ENCODE measurements at regions not wholly inside any gene's neighbourhood (a gene's known extent, or its start where the extent isn't known, plus 50 kb on each side); places are given as distances from the start of the nearest gene placed in this dataset.

GRCh38 chr11:43067681-43068080, 244.1 kb upstream of the API5 start:
- H3K27ac Mint-ChIP-seq = no peak overlapping the region
- no peaks in the 10 kb centered on the region for H3K36me3 Mint-ChIP-seq
- POLR2A ChIA-PET (ENCODE audit: partially characterized antibody) = no interaction called here
- CTCF ChIA-PET (ENCODE audit: partially characterized antibody) = no interaction called here
- H3K4me1 Mint-ChIP-seq = no peaks in the 10 kb centered on the region
- DNase-seq = no peak
- H3K4me3 ChIP-seq (ENCODE audit: low read length in 2 of 2) = no peak overlapping the region
- no peaks in the 10 kb centered on the region for H3K27me3 Mint-ChIP-seq
- no peaks in the 10 kb centered on the region for H3K36me3 ChIP-seq (ENCODE audit: insufficient read depth, low read length)
- peaks cover 0 to 40% (median 10%) of the 10 kb centered on the region in 8 donors for H3K9me3 Mint-ChIP-seq
- no peaks in the 10 kb centered on the region for H3K4me1 ChIP-seq (ENCODE audit: insufficient read depth, low read length)
- intact Hi-C loops (cut with micrococcal nuclease) = no loop called here
- H3K9me3 ChIP-seq (ENCODE audit: control insufficient read depth in 1 of 2, low read length in 2 of 2) = peaks cover 0 to 3% of the 10 kb centered on the region in 2 donors
- H3K4me3 Mint-ChIP-seq = no peak overlapping the region
- H3K27me3 ChIP-seq (ENCODE audit: insufficient read depth, low read length) = no peaks in the 10 kb centered on the region
- no peak overlapping the region for H3K27ac ChIP-seq (ENCODE audit: low read depth, low read length)

- no peaks in the 10 kb centered on the region for H3K27me3 Mint-ChIP-seq
- no peak overlapping the region for H3K27ac Mint-ChIP-seq
- Histone ChIP-seq H3K9me3 (ENCODE audit: control insufficient read depth in 1 of 2, low read length in 2 of 2) (no peaks in the 10 kb centered on the region), H3K36me3 (ENCODE audit: insufficient read depth, low read length) (no peaks in the 10 kb centered on the region), H3K4me3 (ENCODE audit: low read length in 2 of 2) (no peak overlapping the region), H3K27me3 (ENCODE audit: insufficient read depth, low read length) (no peaks in the 10 kb centered on the region), H3K27ac (ENCODE audit: low read depth, low read length) (no peak overlapping the region), H3K4me1 (ENCODE audit: insufficient read depth, low read length) (no peaks in the 10 kb centered on the region)
- DNase-seq = no peak
- no peaks in the 10 kb centered on the region for H3K36me3 Mint-ChIP-seq
- POLR2A ChIA-PET (ENCODE audit: partially characterized antibody) = no interaction called here
- no peak overlapping the region for H3K4me3 Mint-ChIP-seq
- CTCF ChIA-PET (ENCODE audit: partially characterized antibody) = no interaction called here
- intact Hi-C loops (cut with micrococcal nuclease) = no loop called here
- H3K9me3 Mint-ChIP-seq = peaks cover 0 to 46% (median 7%) of the 10 kb centered on the region in 8 donors
- no peaks in the 10 kb centered on the region for H3K4me1 Mint-ChIP-seq
Measured at GRCh38 chr11:43071338-43071737, 240.5 kb upstream of the API5 start.

- no peaks in the 10 kb centered on the region for H3K36me3 Mint-ChIP-seq
- CTCF ChIA-PET (ENCODE audit: partially characterized antibody) = no interaction called here
- intact Hi-C loops (cut with micrococcal nuclease) = no loop called here
Measured at GRCh38 chr11:43072096-43072495, 239.7 kb upstream of the API5 start.

GRCh38 chr11:43072911-43073310, 238.9 kb upstream of the API5 start:
- Histone ChIP-seq H3K4me3 (ENCODE audit: low read length in 2 of 2) (no peak overlapping the region), H3K9me3 (ENCODE audit: control insufficient read depth in 1 of 2, low read length in 2 of 2) (no peaks in the 10 kb centered on the region), H3K4me1 (ENCODE audit: insufficient read depth, low read length) (no peaks in the 10 kb centered on the region), H3K36me3 (ENCODE audit: insufficient read depth, low read length) (no peaks in the 10 kb centered on the region), H3K27ac (ENCODE audit: low read depth, low read length) (no peak overlapping the region), H3K27me3 (ENCODE audit: insufficient read depth, low read length) (no peaks in the 10 kb centered on the region)
- ChIA-PET POLR2A (ENCODE audit: partially characterized antibody) (no interaction called here), CTCF (ENCODE audit: partially characterized antibody) (no interaction called here)
- Mint-ChIP-seq H3K36me3 (no peaks in the 10 kb centered on the region), H3K27ac (no peak overlapping the region), H3K4me1 (no peaks in the 10 kb centered on the region), H3K9me3 (peaks cover 0 to 40% (median 5%) of the 10 kb centered on the region in 8 donors), H3K4me3 (no peak overlapping the region), H3K27me3 (no peaks in the 10 kb centered on the region)
- DNase-seq = no peak
- intact Hi-C loops (cut with micrococcal nuclease) = no loop called here

More at GRCh38 chr11:43072096-43072495, 239.7 kb upstream of the API5 start:
- Mint-ChIP-seq H3K4me3 (no peak overlapping the region), H3K27me3 (no peaks in the 10 kb centered on the region), H3K27ac (no peak overlapping the region), H3K4me1 (no peaks in the 10 kb centered on the region), H3K9me3 (peaks cover 0 to 46% (median 7%) of the 10 kb centered on the region in 8 donors)
- POLR2A ChIA-PET (ENCODE audit: partially characterized antibody) = no interaction called here
- no peak for DNase-seq
- no peak overlapping the region for H3K4me3 ChIP-seq (ENCODE audit: low read length in 2 of 2)
- H3K9me3 ChIP-seq (ENCODE audit: control insufficient read depth in 1 of 2, low read length in 2 of 2) = no peaks in the 10 kb centered on the region
- no peaks in the 10 kb centered on the region for H3K36me3 ChIP-seq (ENCODE audit: insufficient read depth, low read length)
- no peaks in the 10 kb centered on the region for H3K27me3 ChIP-seq (ENCODE audit: insufficient read depth, low read length)
- no peaks in the 10 kb centered on the region for H3K4me1 ChIP-seq (ENCODE audit: insufficient read depth, low read length)
- no peak overlapping the region for H3K27ac ChIP-seq (ENCODE audit: low read depth, low read length)

GRCh38 chr11:43074810-43075209, 237.0 kb upstream of the API5 start:
- no peaks in the 10 kb centered on the region for H3K4me1 Mint-ChIP-seq
- ChIA-PET CTCF (ENCODE audit: partially characterized antibody) (no interaction called here), POLR2A (ENCODE audit: partially characterized antibody) (interaction anchor here (0.8 kb wide), 1 partner anchor 1258 kb away, joined by 3 read pairs; no protein-coding TSS in a partner anchor)
- no peaks in the 10 kb centered on the region for H3K27me3 Mint-ChIP-seq
- H3K36me3 Mint-ChIP-seq = no peaks in the 10 kb centered on the region
- Histone ChIP-seq H3K4me1 (ENCODE audit: insufficient read depth, low read length) (no peaks in the 10 kb centered on the region), H3K9me3 (ENCODE audit: control insufficient read depth in 1 of 2, low read length in 2 of 2) (no peaks in the 10 kb centered on the region), H3K4me3 (ENCODE audit: low read length in 2 of 2) (no peak overlapping the region), H3K27me3 (ENCODE audit: insufficient read depth, low read length) (no peaks in the 10 kb centered on the region), H3K36me3 (ENCODE audit: insufficient read depth, low read length) (no peaks in the 10 kb centered on the region), H3K27ac (ENCODE audit: low read depth, low read length) (no peak overlapping the region)
- peaks cover 0 to 35% (median 5%) of the 10 kb centered on the region in 8 donors for H3K9me3 Mint-ChIP-seq
- no peak overlapping the region for H3K27ac Mint-ChIP-seq
- DNase-seq = no peak
- no peak overlapping the region for H3K4me3 Mint-ChIP-seq
- intact Hi-C loops (cut with micrococcal nuclease) = no loop called here

- Mint-ChIP-seq H3K27ac (no peak overlapping the region), H3K36me3 (no peaks in the 10 kb centered on the region), H3K27me3 (no peaks in the 10 kb centered on the region), H3K9me3 (peaks cover 0 to 12% (median 3%) of the 10 kb centered on the region in 8 donors), H3K4me1 (no peaks in the 10 kb centered on the region), H3K4me3 (no peak overlapping the region)
- no peaks in the 10 kb centered on the region for H3K36me3 ChIP-seq (ENCODE audit: insufficient read depth, low read length)
- no peak overlapping the region for H3K27ac ChIP-seq (ENCODE audit: low read depth, low read length)
- H3K4me1 ChIP-seq (ENCODE audit: insufficient read depth, low read length) = no peaks in the 10 kb centered on the region
- H3K27me3 ChIP-seq (ENCODE audit: insufficient read depth, low read length) = no peaks in the 10 kb centered on the region
- H3K9me3 ChIP-seq (ENCODE audit: control insufficient read depth in 1 of 2, low read length in 2 of 2) = no peaks in the 10 kb centered on the region
- DNase-seq = no peak
- H3K4me3 ChIP-seq (ENCODE audit: low read length in 2 of 2) = no peak overlapping the region
- intact Hi-C loops (cut with micrococcal nuclease) = no loop called here
- POLR2A ChIA-PET (ENCODE audit: partially characterized antibody) = no interaction called here
- CTCF ChIA-PET (ENCODE audit: partially characterized antibody) = no interaction called here
Measured at GRCh38 chr11:43101113-43101512, 210.7 kb upstream of the API5 start.

- ChIA-PET CTCF (ENCODE audit: partially characterized antibody) (no interaction called here), POLR2A (ENCODE audit: partially characterized antibody) (no interaction called here)
- H3K27ac ChIP-seq (ENCODE audit: low read depth, low read length) = no peak overlapping the region
- no peaks in the 10 kb centered on the region for H3K9me3 ChIP-seq (ENCODE audit: control insufficient read depth in 1 of 2, low read length in 2 of 2)
- H3K27me3 Mint-ChIP-seq = no peaks in the 10 kb centered on the region
- DNase-seq = no peak
- no peak overlapping the region for H3K27ac Mint-ChIP-seq
- no peaks in the 10 kb centered on the region for H3K4me1 Mint-ChIP-seq
- H3K9me3 Mint-ChIP-seq = peaks cover 0 to 4% (median 0%) of the 10 kb centered on the region in 8 donors
- H3K4me1 ChIP-seq (ENCODE audit: insufficient read depth, low read length) = no peaks in the 10 kb centered on the region
- H3K36me3 ChIP-seq (ENCODE audit: insufficient read depth, low read length) = no peaks in the 10 kb centered on the region
- H3K27me3 ChIP-seq (ENCODE audit: insufficient read depth, low read length) = no peaks in the 10 kb centered on the region
- intact Hi-C loops (cut with micrococcal nuclease) = no loop called here
- no peak overlapping the region for H3K4me3 ChIP-seq (ENCODE audit: low read length in 2 of 2)
- no peak overlapping the region for H3K4me3 Mint-ChIP-seq
- no peaks in the 10 kb centered on the region for H3K36me3 Mint-ChIP-seq
Measured at GRCh38 chr11:43116071-43116470, 195.7 kb upstream of the API5 start.
